Naive B cell (primary cell): ENCODE measurements at regions not wholly inside any gene's neighbourhood (a gene's known extent, or its start where the extent isn't known, plus 50 kb on each side); places are given as distances from the start of the nearest gene placed in this dataset.

Experiments used
- ATAC-seq, 2 donors: fragments of 150-1000 bp; cut with Tn5 transposase; 2 replicates each; pipeline ENCODE4 v1.10.0; 2021; ENCODE audit warnings: low read depth in 2 of 2, mild to moderate bottlenecking in 2 of 2, moderate library complexity in 2 of 2
- DNase-seq: peaks from one replicate; pipeline ENCODE4 v3.0.0; 2022
- H3K27ac Mint-ChIP-seq, 6 donors: one replicate each; pipeline ENCODE4 v1.8.0; 2020 to 2022; ENCODE audit warnings: mild to moderate bottlenecking in 6 of 6, mixed read lengths in 6 of 6, moderate library complexity in 5 of 6, inconsistent platforms in 2 of 6
- H3K27me3 Mint-ChIP-seq, 3 donors: one replicate each; pipeline ENCODE4 v1.8.0; 2021 to 2022; ENCODE audit warnings: mixed read lengths in 3 of 3, mild to moderate bottlenecking in 1 of 3
- H3K36me3 Mint-ChIP-seq, 2 donors: one replicate each; pipeline ENCODE4 v1.8.0; 2020 to 2022; ENCODE audit warnings: mixed read lengths in 2 of 2, inconsistent platforms in 1 of 2, mild to moderate bottlenecking in 1 of 2
- H3K4me1 Mint-ChIP-seq, 3 donors: one replicate each; pipeline ENCODE4 v1.8.0; 2020 to 2022; ENCODE audit warnings: mixed read lengths in 3 of 3, inconsistent platforms in 1 of 3, mild to moderate bottlenecking in 1 of 3, moderate library complexity in 1 of 3
- H3K4me3 Mint-ChIP-seq, 8 donors: one replicate each; pipeline ENCODE4 v1.8.0; 2020 to 2022; ENCODE audit warnings: mild to moderate bottlenecking in 8 of 8, mixed read lengths in 8 of 8, moderate library complexity in 8 of 8, inconsistent platforms in 2 of 8
- H3K9me3 Mint-ChIP-seq, 7 donors: one replicate each; pipeline ENCODE4 v1.8.0; 2020 to 2022; ENCODE audit warnings: mixed read lengths in 7 of 7, mild to moderate bottlenecking in 5 of 7, inconsistent platforms in 2 of 7, moderate library complexity in 1 of 7

- H3K4me1 Mint-ChIP-seq, result no peaks in the 10 kb centered on the region
- no peaks in the 10 kb centered on the region for H3K36me3 Mint-ChIP-seq
- no peak overlapping the region for H3K4me3 Mint-ChIP-seq
- ATAC-seq (no peak), DNase-seq (no peak)
- H3K9me3 Mint-ChIP-seq, result peaks cover 0 to 8% (median 4%) of the 10 kb centered on the region in 7 donors
- no peaks in the 10 kb centered on the region for H3K27me3 Mint-ChIP-seq
- no peak overlapping the region for H3K27ac Mint-ChIP-seq
Observed at GRCh38 chr15:47301481-47301880, 415.8 kb upstream of the SEMA6D start.

GRCh38 chr15:47304656-47305055 is 412.6 kb upstream of the SEMA6D start:
- no peak overlapping the region for H3K4me3 Mint-ChIP-seq
- H3K36me3 Mint-ChIP-seq, result no peaks in the 10 kb centered on the region
- ATAC-seq (no peak), DNase-seq (no peak)
- no peak overlapping the region for H3K27ac Mint-ChIP-seq
- H3K9me3 Mint-ChIP-seq, result peaks cover 0 to 8% (median 0%) of the 10 kb centered on the region in 7 donors
- no peaks in the 10 kb centered on the region for H3K27me3 Mint-ChIP-seq
- no peaks in the 10 kb centered on the region for H3K4me1 Mint-ChIP-seq

- no peaks in the 10 kb centered on the region for H3K36me3 Mint-ChIP-seq
- ATAC-seq, result no peak
Observed at GRCh38 chr15:47312161-47312560, 405.1 kb upstream of the SEMA6D start.

GRCh38 chr15:47326410-47327333 is 390.6 kb upstream of the SEMA6D start:
- ATAC-seq (no peak), DNase-seq (no peak)
- Mint-ChIP-seq H3K27ac (no peak overlapping the region), H3K4me3 (no peak overlapping the region), H3K27me3 (no peaks in the 10 kb centered on the region), H3K4me1 (no peaks in the 10 kb centered on the region), H3K36me3 (no peaks in the 10 kb centered on the region), H3K9me3 (peaks cover 0 to 9% (median 1%) of the 10 kb centered on the region in 7 donors)

More at GRCh38 chr15:47312161-47312560, 405.1 kb upstream of the SEMA6D start:
- Mint-ChIP-seq H3K4me1 (no peaks in the 10 kb centered on the region), H3K4me3 (no peak overlapping the region), H3K27ac (no peak overlapping the region), H3K9me3 (peaks cover 0 to 6% (median 4%) of the 10 kb centered on the region in 7 donors), H3K27me3 (no peaks in the 10 kb centered on the region)
- no peak for DNase-seq

- Mint-ChIP-seq H3K27me3 (no peaks in the 10 kb centered on the region), H3K36me3 (no peaks in the 10 kb centered on the region), H3K4me3 (no peak overlapping the region), H3K9me3 (peaks cover 0 to 5% (median 2%) of the 10 kb centered on the region in 7 donors), H3K4me1 (no peaks in the 10 kb centered on the region), H3K27ac (no peak overlapping the region)
- ATAC-seq (no peak), DNase-seq (no peak)
Observed at GRCh38 chr15:47331829-47332393, 385.4 kb upstream of the SEMA6D start.

GRCh38 chr15:47332481-47332880 is 384.8 kb upstream of the SEMA6D start:
- Mint-ChIP-seq H3K4me3 (no peak overlapping the region), H3K27ac (no peak overlapping the region), H3K4me1 (no peaks in the 10 kb centered on the region), H3K36me3 (no peaks in the 10 kb centered on the region), H3K9me3 (peaks cover 0 to 5% (median 2%) of the 10 kb centered on the region in 7 donors), H3K27me3 (no peaks in the 10 kb centered on the region)
- DNase-seq (no peak), ATAC-seq (no peak)

GRCh38 chr15:47333734-47334133 is 383.6 kb upstream of the SEMA6D start:
- H3K4me1 Mint-ChIP-seq, result no peaks in the 10 kb centered on the region
- H3K27ac Mint-ChIP-seq, result no peak overlapping the region
- H3K27me3 Mint-ChIP-seq, result no peaks in the 10 kb centered on the region
- H3K9me3 Mint-ChIP-seq, result peaks cover 0 to 5% (median 2%) of the 10 kb centered on the region in 7 donors
- DNase-seq, result no peak
- H3K36me3 Mint-ChIP-seq, result no peaks in the 10 kb centered on the region
- no peak for ATAC-seq
- no peak overlapping the region for H3K4me3 Mint-ChIP-seq

- Mint-ChIP-seq H3K4me3 (no peak overlapping the region), H3K27me3 (no peaks in the 10 kb centered on the region), H3K36me3 (no peaks in the 10 kb centered on the region), H3K9me3 (peaks cover 0 to 5% (median 4%) of the 10 kb centered on the region in 7 donors), H3K4me1 (no peaks in the 10 kb centered on the region), H3K27ac (no peak overlapping the region)
- no peak for ATAC-seq
- DNase-seq, result no peak
Observed at GRCh38 chr15:47334805-47335535, 382.3 kb upstream of the SEMA6D start.

GRCh38 chr15:47337106-47337505 is 380.2 kb upstream of the SEMA6D start:
- ATAC-seq (no peak), DNase-seq (no peak)
- no peak overlapping the region for H3K4me3 Mint-ChIP-seq
- H3K9me3 Mint-ChIP-seq, result peaks cover 0 to 5% (median 2%) of the 10 kb centered on the region in 7 donors
- no peaks in the 10 kb centered on the region for H3K36me3 Mint-ChIP-seq
- no peaks in the 10 kb centered on the region for H3K27me3 Mint-ChIP-seq
- H3K4me1 Mint-ChIP-seq, result no peaks in the 10 kb centered on the region
- H3K27ac Mint-ChIP-seq, result no peak overlapping the region

- Mint-ChIP-seq H3K36me3 (no peaks in the 10 kb centered on the region), H3K4me3 (no peak overlapping the region), H3K4me1 (no peaks in the 10 kb centered on the region), H3K27ac (no peak overlapping the region), H3K27me3 (no peaks in the 10 kb centered on the region), H3K9me3 (peaks cover 0 to 5% (median 2%) of the 10 kb centered on the region in 7 donors)
- ATAC-seq (no peak), DNase-seq (no peak)
Observed at GRCh38 chr15:47337836-47338235, 379.5 kb upstream of the SEMA6D start.

- H3K4me1 Mint-ChIP-seq, result no peaks in the 10 kb centered on the region
- H3K27ac Mint-ChIP-seq, result no peak overlapping the region
- H3K36me3 Mint-ChIP-seq, result no peaks in the 10 kb centered on the region
- ATAC-seq (no peak), DNase-seq (no peak)
- peaks cover 0 to 5% (median 2%) of the 10 kb centered on the region in 7 donors for H3K9me3 Mint-ChIP-seq
- no peak overlapping the region for H3K4me3 Mint-ChIP-seq
- H3K27me3 Mint-ChIP-seq, result no peaks in the 10 kb centered on the region
Observed at GRCh38 chr15:47338771-47339170, 378.5 kb upstream of the SEMA6D start.

GRCh38 chr15:47339800-47340570 is 377.3 kb upstream of the SEMA6D start:
- H3K9me3 Mint-ChIP-seq, result peaks cover 0 to 5% (median 1%) of the 10 kb centered on the region in 7 donors
- no peaks in the 10 kb centered on the region for H3K27me3 Mint-ChIP-seq

GRCh38 chr15:47340571-47340920 is 376.8 kb upstream of the SEMA6D start:
- peaks cover 0 to 3% (median 1%) of the 10 kb centered on the region in 7 donors for H3K9me3 Mint-ChIP-seq
- no peak overlapping the region for H3K27ac Mint-ChIP-seq
- no peak overlapping the region for H3K4me3 Mint-ChIP-seq
- no peaks in the 10 kb centered on the region for H3K36me3 Mint-ChIP-seq
- H3K4me1 Mint-ChIP-seq, result no peaks in the 10 kb centered on the region
- H3K27me3 Mint-ChIP-seq, result no peaks in the 10 kb centered on the region
- DNase-seq, result no peak
- no peak for ATAC-seq

More at GRCh38 chr15:47339800-47340570, 377.3 kb upstream of the SEMA6D start:
- Mint-ChIP-seq H3K36me3 (no peaks in the 10 kb centered on the region), H3K27ac (peak overlapping the region in 1 of 6 donors; percentile 55), H3K4me1 (no peaks in the 10 kb centered on the region), H3K4me3 (no peak overlapping the region)
- ATAC-seq, result no peak
- no peak for DNase-seq
